NCI-H2029 (cell line): ENCODE measurements at regions not wholly inside any gene's neighbourhood (a gene's known extent, or its start where the extent isn't known, plus 50 kb on each side); places are given as distances from the start of the nearest gene placed in this dataset.

Experiments
- DNase-seq: peaks from one replicate; lab custom pipeline; 2025; lab: John Stamatoyannopoulos, UW

DNA sequence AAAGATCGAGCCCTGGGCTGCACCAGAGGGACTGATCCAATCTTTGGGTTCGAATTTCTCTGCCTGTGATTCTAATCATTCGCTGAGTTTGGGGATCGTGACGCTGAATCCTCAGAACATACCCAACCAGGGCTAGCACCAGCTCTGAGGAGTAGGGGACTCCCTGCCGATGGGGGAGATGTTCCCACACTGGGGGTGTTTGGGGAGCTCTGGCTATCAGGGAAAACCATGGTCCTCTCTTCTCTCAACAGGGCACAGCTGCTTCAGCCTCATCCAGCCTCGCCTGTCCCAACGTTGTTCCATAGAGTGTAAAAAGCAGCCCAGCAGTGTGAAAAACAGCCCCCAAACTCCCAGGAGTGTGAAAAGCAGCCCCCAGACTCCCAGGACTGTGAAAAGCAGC is 136.6 kb downstream of the ANKRD60 start:
- DNase-seq = no peak

DNA sequence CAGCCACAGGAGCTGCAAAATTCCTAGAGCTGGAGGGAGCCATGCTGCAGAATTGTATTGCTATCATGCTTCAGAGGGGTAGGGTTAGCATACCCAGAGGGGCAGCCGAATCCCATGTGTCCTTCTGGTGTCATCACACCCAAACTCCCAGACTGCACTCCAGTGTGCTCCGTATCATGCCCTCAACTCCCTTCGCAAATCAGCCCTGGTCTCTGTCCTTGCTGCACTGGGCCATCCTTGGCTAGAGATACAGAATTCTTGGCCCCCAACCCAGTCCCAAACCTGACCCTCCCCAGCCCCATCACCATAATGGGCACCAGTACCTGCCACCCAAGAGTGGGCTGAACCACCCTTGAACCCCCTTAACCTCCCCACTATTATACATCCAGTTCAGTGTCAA is 138.3 kb downstream of the ANKRD60 start:
- no peak for DNase-seq

DNA sequence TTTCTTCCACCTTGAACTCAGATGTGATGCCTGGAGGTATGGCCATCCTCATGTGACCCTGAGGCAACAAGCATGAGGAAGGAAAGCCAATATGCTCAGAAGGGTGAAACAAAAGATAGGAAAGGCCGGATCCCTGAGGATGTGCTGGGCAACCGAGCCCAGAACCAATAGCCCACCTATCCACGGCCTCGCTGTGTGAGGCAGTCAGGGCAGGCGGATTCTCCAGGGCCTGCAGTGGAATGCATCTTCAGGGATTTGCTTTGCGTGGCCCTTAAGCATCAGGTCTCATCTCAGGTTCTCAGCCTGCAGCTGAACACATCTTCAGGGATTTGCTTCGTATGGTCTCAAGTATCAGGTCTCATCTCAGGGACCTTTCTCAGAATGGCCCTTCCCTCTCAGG is 139.8 kb downstream of the ANKRD60 start:
- DNase-seq = no peak

DNA sequence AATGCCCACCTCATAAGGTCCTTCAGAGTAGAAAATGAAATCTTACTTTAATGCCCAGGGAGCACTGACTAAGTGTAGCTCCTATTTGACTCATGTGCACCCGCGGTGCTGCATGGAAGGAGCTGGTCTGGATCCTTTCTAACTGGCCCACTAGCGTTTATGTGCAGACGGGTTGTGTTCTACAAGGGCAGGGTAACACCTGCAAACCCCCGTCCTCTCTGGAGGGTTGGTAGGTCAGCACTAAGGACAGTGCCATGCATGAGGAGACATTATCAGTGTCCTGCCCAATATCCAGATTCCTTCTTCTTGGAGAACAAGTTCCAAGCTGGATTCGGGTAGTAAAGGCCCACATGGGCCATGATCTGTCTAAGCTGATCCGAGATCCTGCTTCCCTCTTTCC is 140.3 kb downstream of the ANKRD60 start:
- DNase-seq = no peak

DNA sequence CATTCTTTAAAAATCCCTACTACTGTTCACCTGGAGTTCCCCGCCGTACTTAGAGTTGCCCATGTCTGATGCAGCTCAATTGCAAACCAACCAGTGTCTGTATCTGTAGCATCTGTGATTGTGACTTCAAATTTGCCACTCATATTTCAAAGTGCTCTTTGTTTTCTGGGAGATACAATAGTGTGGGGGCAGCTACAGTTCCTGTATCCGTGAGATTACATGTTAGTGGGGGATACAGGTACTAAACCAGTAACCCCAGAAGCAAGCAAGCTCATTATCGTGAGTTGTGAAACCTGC is 140.9 kb downstream of the ANKRD60 start:
- no peak for DNase-seq

DNA sequence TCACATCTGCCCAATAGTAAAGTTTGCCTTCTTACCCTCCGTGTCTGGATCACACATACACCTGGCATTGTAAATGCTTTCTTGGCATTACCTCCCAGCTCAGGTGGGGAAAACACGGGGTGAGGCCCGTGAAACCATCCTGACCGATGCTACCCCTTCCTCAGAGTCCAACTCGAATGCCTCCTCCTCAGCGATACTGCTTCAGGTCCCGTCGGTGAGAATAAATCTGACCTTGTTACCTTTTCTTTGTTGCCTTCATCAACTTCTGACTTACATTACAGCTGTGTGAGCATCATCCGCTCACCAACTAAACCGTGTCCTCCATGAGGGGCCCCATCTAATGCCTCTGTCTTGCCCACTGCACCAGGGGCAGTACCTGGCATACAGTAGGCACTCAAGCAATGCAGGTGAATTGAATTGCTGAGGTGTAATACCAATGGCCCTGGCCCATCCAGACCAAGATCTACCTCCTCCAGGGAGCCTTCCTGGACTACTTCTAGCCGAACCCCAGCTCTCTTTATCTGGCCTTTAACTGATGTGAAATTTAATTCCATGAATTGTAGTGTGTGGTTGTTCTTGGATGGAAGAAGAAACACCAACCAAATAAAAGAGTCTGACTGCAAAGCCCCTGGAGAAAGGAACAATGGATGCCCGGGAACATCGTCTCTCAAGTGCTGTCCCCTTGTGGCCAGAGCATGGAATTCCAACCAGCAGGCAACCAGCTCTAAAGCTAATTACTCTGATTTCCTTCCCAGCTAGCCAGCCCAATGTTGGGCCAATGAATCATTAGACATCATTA is 141.5 kb downstream of the ANKRD60 start:
- peak; percentile 55 for DNase-seq

DNA sequence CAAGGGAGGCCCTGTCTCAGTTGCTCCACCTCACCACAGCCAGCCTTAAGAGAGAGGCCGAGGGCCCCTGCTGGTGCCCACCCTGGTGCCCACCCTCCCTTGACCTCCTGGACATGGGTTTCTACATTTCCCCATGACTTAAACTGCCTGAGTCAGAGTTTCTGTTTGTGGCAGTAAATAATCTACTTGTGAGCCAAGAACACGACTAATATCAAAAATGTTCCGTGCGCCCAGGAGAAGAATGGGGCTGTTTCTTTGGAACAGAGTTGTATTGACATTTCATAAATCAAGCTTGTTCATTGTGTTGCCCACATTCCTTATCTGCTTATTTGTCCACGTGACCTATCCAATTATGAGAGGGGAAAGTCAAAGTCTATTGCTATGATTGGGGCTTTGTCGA is 143.5 kb downstream of the ANKRD60 start:
- DNase-seq = no peak

DNA sequence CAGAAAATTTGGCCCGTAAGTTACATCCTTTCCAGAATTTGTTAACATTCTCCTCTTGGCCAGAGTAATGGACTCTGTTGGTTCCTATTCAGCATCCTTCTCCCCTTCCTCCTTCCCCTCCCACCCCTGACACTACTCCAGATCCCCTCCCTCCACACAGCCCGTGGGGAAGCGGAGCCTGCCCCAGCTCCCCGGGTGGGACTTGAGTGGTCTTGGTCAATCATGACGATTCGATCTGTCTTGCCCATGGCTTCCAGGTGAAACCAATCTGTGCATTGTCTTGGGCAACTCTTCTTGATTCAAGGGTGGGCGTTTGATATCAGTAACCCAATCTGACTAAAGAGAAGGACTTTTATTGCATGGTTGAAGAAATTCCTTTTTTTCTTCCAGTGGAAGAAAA is 143.9 kb downstream of the ANKRD60 start:
- no peak for DNase-seq

DNA sequence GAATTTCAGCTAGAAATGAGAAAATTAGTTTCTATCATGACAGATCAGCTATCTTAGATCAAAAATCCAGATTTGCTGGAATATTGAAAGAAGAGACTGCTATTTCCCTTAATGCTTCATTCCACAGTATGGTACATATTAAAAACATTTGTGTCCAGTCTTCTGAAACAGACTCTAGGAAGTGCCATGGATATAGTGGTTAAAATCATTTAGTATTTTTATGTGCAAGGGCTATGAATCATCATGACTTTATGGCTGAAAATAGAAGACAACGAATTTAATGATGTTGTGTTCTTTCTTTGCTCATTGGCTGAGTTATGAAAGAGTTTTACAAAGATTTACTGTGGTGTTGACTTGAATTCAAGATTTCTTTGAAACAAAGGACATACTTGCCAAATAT is 146.6 kb downstream of the ANKRD60 start:
- no peak for DNase-seq

DNA sequence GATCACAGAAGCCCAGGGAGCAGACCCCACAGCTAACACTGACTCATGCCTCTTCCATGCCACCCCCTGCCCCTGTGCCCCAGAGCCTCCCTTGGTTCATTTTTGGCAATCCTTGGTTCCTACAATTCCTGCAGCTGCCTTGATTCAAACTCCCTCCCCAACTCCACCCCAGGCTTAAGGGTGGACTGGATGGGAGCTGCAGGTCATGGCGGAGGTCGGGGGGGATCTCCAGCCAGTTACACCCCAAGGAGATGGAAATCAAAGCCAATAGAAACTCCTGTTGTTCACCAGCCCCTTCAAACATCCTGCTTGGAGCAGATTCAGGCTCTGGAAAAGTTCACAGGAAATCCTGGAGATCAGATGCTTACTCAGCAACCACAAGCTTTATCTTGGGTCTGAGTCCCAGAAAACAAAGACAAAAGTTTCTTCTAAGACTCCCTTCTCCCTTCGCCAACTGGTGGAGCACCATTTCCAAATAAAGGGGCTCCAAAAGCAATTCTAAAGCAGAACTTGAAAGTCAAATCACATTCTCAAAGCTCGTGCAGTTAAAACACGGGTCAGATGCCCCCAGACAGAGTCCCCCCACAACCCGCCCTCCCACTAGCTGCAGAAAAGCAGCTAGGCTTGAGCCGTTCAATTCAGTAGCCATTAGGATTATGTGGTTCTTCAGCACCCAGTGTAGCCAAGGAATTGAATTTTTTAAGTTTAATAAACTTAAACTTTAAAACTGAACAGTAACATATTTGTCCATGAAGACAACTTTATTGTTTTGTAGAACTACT is 149.5 kb downstream of the ANKRD60 start:
- no peak for DNase-seq

DNA sequence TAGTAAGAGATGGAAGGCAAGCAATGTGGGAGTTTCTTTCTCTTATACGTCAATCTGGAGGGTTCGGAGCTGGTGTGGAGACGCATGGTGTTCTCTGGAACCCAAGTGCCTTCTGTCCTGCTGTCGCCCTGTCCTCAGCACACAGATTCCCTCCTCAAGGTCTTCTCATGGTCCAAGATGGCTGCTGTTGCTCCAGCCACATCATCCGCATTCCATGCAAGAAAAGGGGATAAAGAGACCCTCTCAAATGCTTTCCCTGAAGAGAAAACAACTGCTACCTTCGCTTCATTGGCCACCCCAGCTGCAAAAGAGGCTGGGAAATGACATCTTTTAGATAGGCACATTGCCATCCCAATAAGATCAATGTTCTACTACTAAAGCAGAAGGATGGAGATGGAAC is 151.2 kb downstream of the ANKRD60 start:
- DNase-seq = no peak

DNA sequence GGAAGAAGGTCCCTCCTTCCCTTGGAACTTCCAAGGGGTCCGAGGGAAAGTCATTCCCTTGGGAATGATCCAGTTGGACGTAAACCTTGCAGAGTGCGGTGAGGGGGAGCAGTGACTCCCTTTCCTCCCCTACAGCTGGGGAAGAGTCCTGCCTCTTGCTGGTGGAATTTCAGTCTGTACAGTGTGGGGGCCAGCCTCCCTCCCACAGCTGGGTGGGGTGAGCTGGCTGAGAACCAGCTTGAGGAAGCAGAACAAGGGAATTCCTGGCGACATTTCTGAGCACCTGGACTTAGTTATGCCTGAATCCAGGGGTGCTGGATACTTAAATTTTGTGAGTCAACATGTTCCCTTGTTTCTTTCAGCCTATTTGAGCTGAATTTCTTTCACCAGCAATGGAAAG is 152.0 kb downstream of the ANKRD60 start:
- DNase-seq = no peak

DNA sequence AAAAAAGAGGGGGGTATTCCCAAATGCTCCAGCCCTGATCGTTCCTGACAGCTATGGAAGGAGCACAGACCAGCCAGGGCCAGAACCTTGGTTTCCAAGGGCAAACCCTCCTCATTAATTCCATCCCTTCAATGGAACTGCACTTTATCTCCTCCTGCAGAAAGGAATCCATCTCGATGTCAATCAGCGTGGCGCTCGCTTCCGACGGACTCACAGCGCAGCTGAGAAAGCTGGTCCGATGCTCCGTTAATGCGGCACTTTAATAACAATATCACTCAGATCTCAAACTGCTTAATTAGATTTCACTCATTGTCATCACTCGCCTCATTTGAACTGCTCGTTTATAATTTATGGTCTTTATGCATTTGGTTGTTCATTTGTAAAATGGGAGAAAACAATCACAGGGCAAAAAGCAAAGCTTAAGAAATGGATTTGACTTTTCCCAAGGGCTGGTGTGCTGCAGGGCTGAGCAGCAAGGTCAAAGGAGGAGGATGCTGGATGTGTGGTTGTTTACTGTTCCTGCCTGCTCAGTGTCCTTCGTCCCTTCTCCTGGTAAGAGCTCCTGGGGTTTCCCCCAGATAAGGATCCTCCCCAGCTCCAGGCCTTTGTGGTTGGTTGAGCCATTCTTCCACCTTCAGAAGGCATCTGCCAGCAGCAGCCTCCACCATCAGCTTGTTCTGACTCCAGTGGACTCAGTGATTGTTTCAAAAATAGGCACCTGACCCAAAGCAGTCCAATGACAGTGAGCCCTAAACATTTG is 152.7 kb downstream of the ANKRD60 start:
- no peak for DNase-seq

DNA sequence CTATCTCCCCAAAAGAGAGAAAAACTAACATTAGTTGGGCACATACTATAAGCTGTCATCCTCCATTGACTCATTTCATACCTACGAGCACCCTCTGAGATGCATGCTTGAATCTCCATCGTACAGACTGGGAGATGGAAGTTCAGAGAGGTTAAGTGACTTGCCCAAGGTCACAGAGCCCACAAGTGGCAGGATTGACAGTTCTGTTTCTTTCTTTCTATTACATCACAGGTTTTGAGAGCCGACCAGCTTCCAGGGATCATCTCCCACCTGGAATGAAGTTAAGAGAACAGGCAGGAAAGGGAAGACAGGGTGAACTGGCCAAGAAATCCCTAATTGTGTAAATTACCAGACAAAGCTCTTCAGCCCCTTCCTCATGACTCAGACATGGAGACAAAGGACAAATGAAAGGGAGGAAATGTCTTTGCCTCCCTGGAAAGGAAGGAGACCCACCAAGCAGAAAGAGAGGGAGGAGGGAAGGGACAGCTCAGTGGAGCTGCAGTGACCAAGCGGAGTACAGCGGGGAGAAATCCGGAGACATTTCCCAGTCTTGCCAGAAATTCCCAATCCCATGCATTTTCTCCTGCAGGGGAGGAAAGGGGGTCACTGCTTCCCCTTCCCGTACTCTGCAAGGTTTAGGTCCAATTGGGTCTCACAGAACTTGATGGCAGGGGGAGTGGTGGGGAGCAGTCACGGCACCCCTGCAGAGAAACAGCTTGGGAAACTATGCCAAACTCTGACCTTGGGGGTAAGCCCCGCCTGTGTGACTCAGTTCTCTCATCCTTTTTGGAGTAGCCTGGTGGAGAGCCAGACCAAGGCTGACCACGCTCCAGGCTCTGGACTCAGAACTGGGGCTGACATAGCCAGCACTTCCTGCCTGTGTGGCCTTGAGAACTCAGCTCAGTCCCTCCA is 154.3 kb downstream of the ANKRD60 start:
- no peak for DNase-seq

DNA sequence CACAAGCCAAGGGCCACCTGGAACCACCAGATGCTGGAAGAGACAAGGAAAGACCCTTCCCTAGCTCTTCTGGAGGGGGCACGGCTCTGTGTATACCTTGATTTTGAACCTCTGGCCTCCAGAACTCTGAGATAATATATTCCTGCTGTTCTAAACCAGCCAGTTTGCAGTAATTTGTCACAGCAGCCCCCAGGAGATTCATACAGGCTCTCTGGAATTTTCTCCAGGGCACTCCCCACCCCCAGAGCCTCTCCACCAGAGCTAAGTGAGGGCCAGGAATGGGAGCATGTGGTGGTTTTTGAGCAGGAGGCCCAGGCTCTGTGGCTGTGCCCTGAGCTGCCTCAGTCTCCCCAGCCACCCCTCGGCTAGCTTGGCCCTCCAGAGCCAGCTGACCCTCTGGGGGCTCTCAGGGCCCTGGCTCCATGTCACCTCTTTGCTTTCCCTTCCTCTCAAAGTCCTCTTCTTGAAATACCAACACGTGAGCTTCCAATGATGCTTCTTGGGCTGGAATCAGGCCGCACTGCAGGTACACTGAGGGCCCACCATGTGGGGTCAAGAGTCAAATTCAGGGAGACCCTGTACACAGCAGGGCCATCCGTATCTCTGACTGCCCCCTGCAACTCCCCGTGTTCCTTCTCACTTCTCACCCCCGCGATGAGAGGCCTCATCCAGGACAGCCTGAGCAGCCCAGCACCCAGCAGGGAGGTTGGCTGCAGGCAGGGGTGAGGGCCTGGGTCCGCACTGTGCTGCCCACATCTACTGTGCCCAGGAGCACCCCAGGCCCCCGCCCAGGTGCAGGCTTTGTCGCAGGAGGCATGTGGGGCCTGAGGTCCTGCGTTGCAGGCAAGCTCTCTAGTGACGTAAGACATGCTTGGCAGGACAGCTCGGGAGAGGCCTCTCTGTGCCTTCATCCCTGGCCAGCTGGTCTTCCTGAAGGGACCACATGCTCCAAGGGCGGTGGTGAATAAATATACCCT is 155.5 kb downstream of the ANKRD60 start:
- DNase-seq = no peak

DNA sequence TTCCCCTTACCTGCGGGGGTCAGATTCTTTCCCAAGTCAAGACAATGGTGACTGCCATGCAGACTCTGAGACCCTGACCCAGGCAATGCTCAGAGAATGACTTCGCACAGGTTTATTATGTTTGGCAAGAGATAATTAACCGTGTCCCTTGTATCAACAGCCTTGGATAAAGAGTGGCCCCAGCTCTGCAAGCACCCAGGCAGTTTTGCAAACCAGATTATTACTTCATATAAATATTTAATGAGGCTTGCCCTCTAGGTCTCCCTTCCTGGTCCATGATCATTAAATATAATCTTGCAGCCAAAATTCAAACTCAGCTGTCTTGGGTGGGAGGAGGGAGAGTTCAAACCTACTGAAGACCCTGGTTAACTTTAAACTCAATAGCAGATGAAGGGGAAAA is 156.5 kb downstream of the ANKRD60 start:
- no peak for DNase-seq

DNA sequence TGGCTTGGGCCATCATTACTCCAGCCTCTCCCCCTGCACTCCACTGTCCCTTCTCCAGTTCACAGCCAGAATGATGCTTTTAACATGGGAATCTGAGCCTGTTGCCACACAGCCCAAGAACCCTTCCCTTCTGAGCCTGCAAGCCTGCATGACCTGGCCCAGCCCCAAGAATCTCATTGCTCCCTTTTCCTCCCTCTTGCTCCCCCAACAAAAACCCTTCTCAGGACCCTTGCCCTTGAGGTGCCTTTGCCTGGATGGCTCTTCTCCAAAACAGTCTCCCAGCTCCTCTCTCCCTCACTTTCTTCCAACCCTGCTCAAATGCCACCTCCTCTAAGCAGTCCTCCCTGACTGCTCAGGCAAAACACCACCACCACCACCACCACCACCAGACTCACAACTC is 157.2 kb downstream of the ANKRD60 start:
- no peak for DNase-seq

DNA sequence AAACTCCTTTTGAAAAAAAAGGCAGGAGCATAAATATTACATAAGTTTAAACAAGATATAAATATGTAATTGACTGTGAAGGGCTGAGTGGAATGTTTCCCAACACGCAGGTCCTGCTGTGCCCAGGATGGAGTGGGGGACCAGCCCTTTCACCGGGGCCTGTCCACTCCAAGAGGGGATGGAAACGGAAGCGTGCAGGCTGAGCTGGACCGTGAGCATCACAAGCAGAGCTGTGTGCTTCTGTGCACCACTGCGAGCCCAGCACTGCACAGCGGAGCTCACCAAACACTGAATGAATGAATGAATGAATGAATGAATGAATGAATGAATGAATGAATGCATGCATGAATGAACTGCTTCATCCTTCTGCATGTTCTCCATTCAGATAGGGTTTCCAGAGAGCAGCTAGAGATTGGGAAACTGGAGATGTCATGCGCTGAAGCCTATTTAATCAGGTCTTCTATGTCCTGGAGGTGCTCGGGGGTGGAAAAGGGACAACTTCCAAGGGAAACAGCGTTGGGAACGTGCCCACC is 157.7 kb downstream of the ANKRD60 start:
- no peak for DNase-seq

DNA sequence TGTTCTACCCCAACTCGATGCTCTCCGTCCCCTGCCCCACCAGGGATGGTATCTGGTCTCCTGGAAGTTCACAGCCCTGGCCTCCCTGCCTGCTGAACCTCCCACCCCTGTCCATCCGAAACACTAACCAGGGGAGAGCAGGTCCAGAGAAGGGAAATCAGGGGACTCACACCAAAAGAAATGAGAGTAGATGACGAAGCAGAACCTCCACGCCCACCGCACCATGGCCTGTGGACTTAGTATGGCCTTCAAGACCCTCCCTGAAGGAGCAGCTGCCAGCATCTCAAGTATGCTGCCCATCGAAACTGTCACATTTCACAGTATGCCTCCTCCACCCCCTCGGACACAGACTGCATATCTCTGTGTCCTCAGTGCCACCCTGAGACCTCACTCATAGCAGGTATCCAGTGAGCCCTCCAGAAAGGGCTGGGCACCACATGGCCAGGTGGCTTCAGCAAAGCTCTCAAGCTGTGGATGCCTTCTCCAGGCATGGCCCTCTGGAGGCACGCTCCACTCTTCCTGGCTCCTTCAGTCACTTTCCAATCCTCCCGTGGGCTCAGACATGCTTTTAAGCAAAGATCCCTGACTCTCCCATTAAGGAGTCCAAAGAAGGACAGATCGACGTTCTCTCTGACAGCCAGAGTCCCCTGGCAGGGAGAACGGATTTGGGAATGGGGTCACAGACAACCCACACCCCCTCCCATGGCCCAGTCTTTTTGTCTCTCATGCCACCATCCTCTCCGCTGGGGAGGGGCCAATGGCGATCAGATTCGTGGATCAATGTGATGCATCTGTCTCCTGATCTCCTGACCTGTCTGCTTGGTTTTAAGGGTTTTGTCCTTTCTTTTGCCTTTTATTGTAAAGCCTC is 158.4 kb downstream of the ANKRD60 start:
- no peak for DNase-seq

DNA sequence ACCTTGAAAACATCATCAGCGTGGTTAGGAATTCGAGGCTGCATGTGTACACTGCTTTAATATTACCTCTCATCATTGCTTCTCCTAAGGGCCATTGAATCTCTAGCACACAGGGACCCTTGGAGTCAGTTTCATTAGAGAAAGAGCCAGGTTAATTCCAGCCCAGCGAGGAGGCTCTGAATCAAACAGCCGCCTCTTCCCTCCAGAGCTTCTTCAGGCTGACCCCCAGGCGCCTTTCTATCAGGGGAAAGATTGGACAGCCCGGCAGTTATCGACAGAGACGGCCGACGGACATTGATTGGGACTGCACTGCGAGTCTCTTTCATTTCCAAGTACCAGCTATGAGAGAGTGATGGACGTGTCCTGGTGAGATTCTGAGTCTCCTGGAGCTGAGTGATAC is 159.2 kb downstream of the ANKRD60 start:
- DNase-seq = no peak
